ELR (cell line): ENCODE measurements at regions not wholly inside any gene's neighbourhood (a gene's known extent, or its start where the extent isn't known, plus 50 kb on each side); places are given as distances from the start of the nearest gene placed in this dataset.

Experiments used
- DNase-seq: peaks from one replicate; pipeline ENCODE4 v3.0.0-alpha.2; 2015; ENCODE audit warnings: low read depth

DNA sequence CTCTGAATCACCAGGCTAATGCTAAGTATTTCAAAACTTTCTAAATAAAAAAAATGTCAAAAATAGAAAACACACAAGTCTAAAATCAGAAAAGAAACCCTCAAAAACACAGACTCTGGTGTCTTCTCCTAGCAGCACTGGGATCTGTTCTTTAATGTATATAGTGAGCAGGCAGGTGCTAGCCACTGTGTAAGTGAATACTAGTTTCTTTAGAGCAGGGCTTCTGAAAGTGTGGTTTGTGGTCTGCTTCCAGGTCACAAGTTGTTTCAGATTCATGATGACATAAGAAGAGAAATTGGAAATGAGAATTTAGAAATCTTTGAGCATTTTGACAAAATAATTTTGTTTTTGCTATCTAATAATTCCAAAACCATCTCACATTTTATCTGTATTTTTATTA is 763.1 kb downstream of the USP25 start:
- DNase-seq: no peak

GRCh38 chr21:16496609-16497008 is 766.8 kb downstream of the USP25 start:
- DNase-seq: no peak

DNA sequence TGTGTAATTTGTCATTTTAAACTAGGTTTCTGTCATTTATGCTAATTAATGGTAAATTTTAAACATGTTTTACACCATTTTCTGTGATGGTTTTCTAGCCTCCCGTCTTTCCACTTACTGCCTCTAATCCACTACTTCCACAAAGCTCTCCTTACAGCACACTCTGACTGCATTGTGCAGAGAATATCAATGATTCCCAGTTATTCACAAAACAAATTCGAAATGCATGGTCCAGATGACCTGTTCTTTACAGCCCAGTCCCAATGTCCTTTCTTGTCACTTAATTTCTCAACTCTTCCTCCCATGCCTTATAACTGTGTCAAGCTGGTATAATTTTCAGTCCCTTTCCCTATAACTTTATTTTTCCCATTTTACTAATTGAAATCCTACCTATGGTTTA is 770.5 kb downstream of the USP25 start:
- DNase-seq: no peak

DNA sequence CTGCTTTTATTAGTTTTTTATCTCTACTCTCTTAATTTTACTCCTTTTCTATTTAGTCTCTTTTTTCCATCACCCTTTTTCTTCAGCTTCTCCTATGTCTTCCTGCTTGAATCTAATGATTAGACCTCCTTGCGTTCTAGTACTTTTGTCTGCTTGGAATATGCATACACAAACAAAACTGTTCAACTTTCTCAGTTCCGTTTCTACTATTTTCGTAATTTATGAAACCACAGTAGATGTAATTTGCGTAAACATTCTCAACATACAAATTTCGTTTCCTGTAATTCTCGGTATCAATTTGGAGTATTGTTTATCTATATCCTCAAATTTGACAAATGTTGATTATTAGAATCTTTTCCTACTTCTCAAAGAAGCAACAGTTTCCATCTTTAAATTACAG is 772.5 kb downstream of the USP25 start:
- DNase-seq: no peak

DNA sequence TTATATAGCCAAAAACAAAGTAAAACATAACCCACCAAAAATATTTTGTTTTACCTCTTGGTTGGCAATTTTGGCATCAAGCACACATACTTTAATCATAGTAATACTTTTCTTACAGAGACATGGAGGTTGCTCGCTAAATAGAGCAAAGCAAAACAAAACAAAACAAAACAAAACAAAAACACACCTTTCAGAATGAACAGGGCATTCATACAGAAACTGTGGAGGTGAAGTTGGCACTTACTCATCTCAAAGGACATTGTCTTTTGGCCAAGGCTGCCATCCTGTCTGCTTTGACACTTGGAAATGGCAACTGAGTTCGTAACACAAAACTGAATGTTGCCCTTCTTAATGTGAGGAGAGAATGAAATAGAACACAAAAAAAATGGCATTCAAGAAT is 773.1 kb downstream of the USP25 start:
- DNase-seq: no peak

DNA sequence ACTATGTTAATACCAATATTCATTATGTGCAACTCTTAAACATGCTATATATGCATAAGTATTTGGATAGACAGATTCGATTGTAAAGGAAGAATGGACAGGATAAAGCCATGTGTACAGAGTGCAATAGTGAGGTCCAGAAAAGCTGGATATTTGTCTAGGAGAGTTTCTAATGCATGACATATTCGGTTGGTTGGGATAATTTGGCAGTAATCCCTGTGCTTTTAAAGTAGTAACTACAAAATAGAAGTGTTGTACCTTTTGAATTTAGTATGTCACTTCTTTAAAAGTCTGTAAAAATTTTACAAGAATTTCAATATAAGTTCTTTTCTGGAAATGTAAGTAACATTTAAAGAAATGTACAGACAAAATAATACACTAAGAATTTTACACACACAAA is 774.5 kb downstream of the USP25 start:
- DNase-seq: no peak

- no peak for DNase-seq
Observed at GRCh38 chr21:16504766-16505165, 775.0 kb downstream of the USP25 start.

GRCh38 chr21:16509476-16509875 is 779.7 kb downstream of the USP25 start:
- no peak for DNase-seq

- no peak for DNase-seq
Observed at GRCh38 chr21:16514316-16514715, 784.5 kb downstream of the USP25 start.

DNA sequence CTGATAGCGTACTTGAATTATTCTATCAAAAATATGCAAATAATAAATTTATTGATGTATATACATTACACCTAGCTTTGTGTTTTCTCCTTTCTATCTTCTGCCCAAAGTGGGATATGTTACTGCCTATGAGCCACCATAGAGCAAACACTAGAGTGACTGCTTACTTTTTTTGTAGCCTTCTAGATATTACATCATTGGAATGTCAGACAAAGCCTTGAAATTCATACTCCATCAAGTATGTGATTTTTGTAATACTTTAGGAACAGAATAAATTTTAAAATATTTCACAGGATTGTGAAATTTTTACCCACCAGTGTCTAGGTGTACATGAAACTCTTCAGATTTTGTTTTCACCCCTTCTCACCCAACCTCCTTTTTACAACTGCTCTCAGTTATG is 787.6 kb downstream of the USP25 start:
- DNase-seq: no peak

- DNase-seq: no peak
Observed at GRCh38 chr21:16519036-16519435, 789.3 kb downstream of the USP25 start.

DNA sequence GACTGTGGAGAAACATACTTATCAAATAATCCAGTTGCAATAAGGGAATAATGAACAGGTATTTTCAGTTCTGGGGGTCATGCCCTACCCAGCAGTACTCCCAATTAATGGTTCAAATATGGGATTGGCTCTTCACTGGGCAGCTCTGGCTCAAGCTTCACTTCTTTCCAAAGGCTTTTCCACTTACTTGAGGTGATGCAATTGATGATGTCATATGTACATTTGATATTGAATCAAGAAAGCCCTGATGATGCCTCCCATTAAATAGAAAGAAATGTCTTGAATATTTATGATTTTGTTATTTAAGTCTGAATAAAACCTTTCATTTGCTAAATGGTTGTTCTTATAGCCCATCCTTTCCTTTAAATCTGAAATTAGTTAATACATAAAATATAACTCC is 789.9 kb downstream of the USP25 start:
- DNase-seq: no peak

- peak; percentile 16 for DNase-seq
Observed at GRCh38 chr21:16522548-16522947, 792.8 kb downstream of the USP25 start.

- no peak for DNase-seq
Observed at GRCh38 chr21:16530656-16531055, 800.9 kb downstream of the USP25 start.

DNA sequence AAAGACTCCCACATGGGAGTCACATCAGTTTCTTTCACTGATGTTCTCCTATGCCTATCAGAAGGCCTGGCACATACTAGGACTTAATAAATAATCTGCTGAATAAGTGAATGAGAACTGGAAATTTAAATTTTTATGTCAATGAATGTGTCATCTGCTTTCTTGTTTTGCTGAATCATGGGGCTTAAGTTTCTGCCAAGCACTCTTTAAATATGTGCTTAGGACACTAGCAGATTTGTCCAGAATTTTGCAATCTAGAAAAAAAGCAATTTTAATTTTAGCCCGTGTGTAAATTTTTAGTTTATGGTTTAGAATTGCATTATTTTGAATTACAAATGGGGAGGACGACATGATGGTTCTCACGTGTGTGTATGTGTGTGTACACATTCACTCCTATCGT is 803.1 kb downstream of the USP25 start:
- DNase-seq: no peak

- DNase-seq: no peak
Observed at GRCh38 chr21:16533692-16534407, 804.1 kb downstream of the USP25 start.

DNA sequence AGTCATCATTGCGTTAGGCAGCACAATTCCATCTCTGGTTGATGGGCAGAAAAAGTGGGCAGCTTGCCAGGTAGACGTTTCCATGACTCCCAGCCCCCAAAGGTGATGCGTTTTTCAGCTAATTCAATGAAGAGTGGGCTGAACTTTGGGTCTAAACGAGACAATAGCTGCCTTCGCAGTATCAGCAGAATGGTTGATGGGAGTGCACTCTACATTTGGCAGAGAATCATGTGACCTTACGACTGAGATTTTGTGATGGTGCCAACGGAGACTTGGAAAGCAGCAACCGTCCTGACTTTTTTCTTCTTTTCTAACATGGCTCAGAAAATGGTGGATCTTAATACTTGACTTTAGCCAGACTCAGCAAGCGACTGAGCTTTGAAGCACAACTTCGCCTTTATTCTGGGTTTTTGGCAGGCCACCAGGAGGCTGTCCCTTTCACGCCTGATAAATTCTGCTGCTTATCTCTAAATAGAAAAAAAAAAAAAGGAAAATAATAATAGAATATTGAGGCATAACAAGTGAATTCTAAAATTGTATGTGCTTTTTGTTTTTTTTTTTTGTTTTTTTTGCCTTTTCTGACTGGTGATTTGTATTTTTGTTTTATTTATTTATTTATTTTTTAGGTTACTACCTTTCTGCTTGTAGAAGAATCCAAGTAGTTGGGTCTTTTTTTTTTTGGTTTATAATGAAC is 804.8 kb downstream of the USP25 start:
- DNase-seq: peak; percentile 39

DNA sequence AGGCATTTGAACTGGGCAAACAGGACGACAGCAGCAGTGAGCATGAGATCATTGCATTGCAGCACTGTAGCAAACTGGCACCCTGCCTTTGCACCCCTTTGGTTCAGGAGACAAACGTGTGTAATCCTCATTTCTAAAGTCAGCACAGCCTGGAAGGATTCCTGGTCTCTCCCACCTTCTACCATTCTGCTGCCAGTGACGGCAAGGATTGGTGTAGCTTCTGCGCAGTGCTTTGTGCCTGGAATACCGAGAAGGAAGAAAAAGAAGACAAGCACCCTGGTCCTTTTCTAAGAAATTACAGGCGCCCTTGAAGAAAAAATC is 805.3 kb downstream of the USP25 start:
- peak; percentile 74 for DNase-seq

DNA sequence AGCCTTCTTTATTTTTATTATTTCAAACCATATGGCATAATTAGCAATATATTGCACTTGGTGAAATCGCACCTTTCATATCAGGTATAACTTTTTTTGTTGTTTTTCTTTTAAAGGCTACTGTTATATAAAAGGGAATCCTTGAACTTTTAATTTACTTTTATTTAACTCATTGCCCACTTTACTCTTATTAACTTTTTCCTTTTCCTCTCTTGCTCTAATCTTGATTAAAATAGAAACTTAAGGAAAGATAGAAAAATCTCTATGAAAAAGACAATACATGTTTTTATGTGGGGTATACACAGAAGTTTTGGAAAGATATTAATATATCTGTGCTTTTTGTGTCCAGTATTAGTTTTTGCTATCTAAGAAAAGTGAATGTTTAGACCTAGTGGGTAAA is 805.8 kb downstream of the USP25 start:
- DNase-seq: no peak

DNA sequence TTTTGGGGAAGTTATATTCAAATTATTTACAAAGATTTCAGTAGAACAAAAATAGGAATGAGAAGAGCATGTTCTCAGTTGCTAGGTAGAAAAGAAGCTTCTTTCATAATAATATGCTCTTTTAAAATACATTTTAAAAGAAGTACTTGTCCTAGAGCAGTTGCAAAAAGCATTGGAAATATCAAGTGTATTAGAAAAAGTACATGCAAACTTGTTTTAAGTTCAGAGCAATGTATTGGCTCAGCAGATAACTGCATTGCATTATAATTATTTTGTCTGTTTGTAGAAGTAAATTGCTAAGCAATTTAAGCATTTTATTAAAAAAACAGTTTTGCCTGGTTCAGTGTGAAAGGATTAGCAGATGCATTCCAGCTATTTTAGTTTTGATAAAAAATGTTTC is 806.4 kb downstream of the USP25 start:
- DNase-seq: no peak

DNA sequence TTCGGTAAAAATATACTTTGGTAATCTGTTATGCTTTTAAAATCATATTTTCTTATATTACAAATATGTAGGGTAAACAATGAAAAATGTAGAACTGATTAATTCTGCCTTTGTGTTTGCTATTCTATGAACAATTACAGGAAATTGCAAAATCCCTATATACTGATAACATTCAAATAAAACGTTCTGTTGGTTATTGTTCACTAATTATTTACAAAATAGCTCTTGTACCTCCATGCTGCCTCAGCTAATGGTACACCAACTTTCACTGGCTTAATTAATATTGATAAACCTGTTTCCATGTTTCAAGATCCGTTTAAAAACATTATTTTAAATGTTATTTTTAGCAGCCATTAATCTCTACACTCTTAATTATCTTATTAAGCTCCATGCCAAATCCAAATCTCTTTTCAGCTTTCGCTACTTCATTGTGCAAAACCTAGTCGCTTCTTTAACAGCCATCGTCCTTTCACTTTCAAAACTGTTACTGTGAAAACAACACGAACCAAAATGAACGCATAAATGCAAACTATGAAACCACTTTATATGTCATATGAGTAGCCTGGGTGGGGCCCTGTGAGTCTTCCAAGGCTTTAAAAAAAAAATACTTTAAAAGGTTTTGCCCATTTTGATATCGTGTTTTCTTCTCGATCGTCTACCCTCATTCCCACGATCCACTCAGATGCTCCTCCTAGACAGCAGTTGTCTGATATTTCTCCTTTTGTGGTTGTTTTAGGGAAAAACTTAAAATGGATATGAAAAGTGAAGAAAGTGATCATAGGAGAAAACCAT is 807.1 kb downstream of the USP25 start:
- DNase-seq: peak; percentile 61

DNA sequence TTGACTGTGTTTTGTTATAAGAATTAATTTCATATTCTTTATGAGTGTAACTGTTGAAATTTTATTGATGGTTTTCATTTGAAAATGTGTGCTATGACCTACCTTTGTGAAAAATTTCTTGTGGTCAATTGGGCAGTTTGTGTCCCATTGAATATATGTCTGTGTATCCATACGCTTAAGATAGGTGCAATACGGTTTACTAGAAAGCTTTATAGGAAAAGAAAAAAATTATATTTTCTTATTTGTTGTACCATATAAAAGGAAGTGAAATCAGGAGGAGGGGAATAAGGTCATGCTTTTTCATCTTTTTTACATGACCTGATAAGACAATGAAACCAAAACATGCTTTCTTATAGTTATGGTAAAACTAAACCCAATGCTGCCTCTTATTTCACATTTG is 807.7 kb downstream of the USP25 start:
- DNase-seq: no peak

DNA sequence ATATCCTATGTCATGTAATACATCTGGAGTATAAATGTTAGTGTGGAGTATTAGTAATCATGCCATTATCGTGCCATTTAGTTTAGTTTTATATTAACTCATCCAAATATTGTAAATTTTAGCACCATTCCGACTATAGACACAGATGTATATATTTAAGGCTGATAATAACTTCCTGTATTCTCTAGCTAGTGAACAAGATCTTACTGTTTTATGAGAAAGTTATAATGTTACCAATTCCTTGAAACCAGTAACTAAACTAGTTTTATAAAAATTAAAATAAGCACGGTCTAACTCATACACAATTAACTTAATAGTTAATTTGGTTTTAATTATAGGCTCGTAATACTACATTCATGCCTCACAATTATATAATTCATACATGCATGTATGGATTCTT is 808.6 kb downstream of the USP25 start:
- DNase-seq: no peak
